ENCODE measurements at regions not wholly inside any gene's neighbourhood (a gene's known extent, or its start where the extent isn't known, plus 50 kb on each side); places are given as distances from the start of the nearest gene placed in this dataset.

DNA sequence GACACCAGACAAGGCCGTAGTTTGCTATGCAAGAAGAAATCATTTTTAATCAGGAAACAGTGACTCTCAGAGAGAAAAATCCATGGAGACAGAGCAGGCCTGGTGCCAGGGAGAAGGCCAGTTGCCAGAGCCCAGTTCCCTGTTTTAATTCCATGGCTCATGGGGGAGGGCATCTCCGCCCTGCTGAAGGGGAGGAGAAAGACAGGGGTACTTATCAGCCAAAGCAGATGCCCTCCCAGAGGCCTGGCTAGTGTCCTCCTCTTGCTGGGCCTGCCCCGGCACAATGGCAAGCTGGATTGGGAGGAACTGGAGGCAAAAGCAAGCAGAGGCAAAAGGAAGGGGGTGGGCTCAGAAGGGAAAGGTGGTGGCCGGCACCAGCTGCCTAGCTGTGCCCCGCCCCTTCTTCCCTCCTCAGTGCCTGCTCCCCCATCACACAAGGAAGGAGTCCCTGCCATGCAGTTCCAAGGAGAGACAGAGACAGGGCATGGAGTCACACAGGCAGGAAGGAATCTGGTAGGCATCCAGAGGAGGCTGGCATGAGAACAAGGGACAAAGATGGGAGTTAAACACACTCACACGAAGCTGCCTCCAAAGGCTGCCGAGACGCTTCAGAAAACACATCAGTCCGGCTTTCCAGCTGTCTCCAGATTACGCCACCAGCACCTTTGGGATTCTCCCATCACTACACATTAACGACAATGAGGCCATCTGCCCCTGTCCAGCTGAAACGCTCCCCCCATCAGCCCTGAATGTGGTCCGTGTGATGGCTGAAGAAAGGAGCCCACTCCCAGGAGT, 591.8 kb downstream of the BUD13 start:
- no peak for DNase-seq
- Mint-ChIP-seq H3K4me3 (no peak overlapping the region), H3K36me3 (ENCODE audit: low read depth) (no peaks in the 10 kb centered on the region), H3K27me3 (no peaks in the 10 kb centered on the region), H3K27ac (no peak overlapping the region), H3K4me1 (ENCODE audit: low read depth) (no peaks in the 10 kb centered on the region), H3K9me3 (no peaks in the 10 kb centered on the region)

GRCh38 chr11:116179401-116179800, 593.4 kb downstream of the BUD13 start:
- Mint-ChIP-seq H3K36me3 (ENCODE audit: low read depth) (no peaks in the 10 kb centered on the region), H3K9me3 (no peaks in the 10 kb centered on the region), H3K27ac (no peak overlapping the region), H3K4me3 (no peak overlapping the region), H3K27me3 (no peaks in the 10 kb centered on the region), H3K4me1 (ENCODE audit: low read depth) (no peaks in the 10 kb centered on the region)
- DNase-seq = no peak

DNA sequence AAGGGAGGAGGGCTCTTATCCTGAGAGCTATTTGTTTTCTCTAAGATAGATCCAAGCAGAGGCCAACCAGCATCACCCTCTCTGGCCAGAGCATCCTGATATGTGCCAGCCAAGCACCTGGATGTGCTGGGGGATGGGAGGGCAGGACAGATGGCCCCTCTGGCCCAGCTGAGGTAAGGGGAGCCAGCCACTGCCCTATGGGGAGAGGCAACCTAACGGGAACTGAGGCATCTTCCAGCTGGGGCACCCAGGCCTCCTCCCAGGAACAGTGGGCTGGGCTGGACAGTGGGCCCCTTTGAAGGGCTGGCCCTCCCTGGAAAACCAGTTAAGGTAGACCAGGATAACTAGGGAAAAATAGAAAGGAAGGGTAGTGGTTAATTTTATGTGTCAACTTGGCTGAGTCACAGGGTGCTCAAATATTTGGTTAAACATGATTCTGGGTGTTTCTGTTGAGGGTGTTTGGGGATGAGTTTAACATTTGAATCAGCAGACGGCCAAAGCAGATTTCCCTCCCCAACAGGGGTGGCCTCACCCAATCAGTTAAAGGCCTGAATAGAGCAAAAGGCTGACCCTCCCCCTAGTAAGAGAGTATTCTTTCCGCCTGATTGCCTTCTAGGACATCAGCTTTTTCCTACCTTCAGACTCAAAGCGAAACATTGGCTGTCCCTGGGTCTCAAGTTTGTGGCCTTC, 595.1 kb downstream of the BUD13 start:
- Mint-ChIP-seq H3K27ac (no peak overlapping the region), H3K27me3 (peaks cover 5% of the 10 kb centered on the region), H3K4me3 (no peak overlapping the region), H3K9me3 (no peaks in the 10 kb centered on the region), H3K4me1 (ENCODE audit: low read depth) (no peaks in the 10 kb centered on the region), H3K36me3 (ENCODE audit: low read depth) (no peaks in the 10 kb centered on the region)
- no peak for DNase-seq

GRCh38 chr11:116176484-116177005, 596.2 kb downstream of the BUD13 start:
- Mint-ChIP-seq H3K27ac (no peak overlapping the region), H3K36me3 (ENCODE audit: low read depth) (no peaks in the 10 kb centered on the region), H3K27me3 (peaks cover 5% of the 10 kb centered on the region), H3K9me3 (no peaks in the 10 kb centered on the region), H3K4me3 (no peak overlapping the region), H3K4me1 (ENCODE audit: low read depth) (no peaks in the 10 kb centered on the region)
- DNase-seq = no peak

DNA sequence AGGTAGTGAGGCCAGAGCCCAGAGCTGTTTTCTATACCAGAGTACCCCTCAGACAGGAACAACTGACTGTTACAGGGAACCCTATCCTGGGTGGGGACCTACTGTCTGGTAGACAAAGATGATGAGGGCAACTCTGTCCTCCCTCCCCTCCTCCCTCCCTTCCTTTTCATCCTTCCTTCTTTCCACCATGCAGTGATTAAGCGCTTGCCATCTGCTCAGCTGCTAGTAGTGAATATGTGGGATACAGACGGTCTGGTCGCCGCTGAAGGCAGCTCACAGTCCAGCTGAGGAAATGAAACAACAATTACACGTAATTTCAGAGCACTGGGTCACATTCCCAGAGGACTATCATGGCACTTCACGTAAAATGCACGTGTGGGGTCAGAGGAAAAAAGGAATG, 597.1 kb downstream of the BUD13 start:
- no peak overlapping the region for H3K27ac Mint-ChIP-seq
- H3K4me3 Mint-ChIP-seq = no peak overlapping the region
- H3K9me3 Mint-ChIP-seq = no peaks in the 10 kb centered on the region
- H3K27me3 Mint-ChIP-seq = peaks cover 5% of the 10 kb centered on the region
- H3K4me1 Mint-ChIP-seq (ENCODE audit: low read depth) = no peaks in the 10 kb centered on the region
- no peaks in the 10 kb centered on the region for H3K36me3 Mint-ChIP-seq (ENCODE audit: low read depth)
- DNase-seq = no peak

DNA sequence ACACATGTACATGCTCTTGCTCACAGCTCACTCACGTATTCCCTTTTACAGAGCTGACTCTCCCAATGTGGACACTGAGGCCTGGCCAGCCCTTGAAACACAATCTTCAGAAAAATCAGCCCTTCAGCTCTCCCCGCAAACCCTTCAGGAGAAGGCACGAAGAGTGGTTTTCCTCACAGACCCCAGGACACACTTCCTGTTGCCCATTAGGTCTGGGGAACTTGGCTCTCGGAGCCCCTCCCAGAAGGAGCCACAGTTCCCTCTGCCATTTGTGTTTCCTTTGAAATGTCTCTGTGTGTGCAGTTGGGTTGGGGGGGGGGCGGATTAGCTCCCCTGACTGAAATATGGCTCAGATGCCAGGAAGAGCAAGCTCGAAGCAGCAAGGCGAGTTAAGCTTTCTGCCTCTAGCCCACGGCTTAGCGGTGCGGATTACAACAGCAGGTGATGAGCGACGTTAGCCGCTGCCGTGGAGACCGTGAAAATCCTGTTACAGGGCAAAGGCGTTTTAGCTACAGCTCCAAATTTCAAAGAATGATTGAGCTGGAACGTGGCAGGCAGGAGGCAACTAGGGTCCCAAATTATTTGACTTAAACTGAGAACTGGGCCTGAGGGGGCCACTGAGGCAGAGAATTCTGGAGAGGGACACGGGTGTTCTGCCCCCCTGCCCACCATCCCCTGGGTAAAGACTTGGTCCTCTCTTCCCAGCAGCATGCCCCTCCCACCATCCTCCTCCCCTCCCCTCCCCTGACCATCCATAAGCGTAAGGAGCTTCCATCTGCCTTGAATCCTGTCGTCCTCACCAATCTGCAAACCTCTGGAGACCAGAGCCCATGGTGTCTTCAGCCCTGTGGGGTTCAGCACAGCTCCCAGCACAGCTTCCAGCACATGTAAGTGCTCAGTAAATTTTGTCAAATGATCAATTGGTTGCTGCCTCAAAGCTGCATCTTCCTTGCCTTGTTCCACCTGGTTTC, 598.6 kb downstream of the BUD13 start:
- Mint-ChIP-seq H3K9me3 (no peaks in the 10 kb centered on the region), H3K36me3 (ENCODE audit: low read depth) (no peaks in the 10 kb centered on the region), H3K4me3 (no peak overlapping the region), H3K4me1 (ENCODE audit: low read depth) (no peaks in the 10 kb centered on the region), H3K27ac (no peak overlapping the region), H3K27me3 (peaks cover 5% of the 10 kb centered on the region)
- no peak for DNase-seq

DNA sequence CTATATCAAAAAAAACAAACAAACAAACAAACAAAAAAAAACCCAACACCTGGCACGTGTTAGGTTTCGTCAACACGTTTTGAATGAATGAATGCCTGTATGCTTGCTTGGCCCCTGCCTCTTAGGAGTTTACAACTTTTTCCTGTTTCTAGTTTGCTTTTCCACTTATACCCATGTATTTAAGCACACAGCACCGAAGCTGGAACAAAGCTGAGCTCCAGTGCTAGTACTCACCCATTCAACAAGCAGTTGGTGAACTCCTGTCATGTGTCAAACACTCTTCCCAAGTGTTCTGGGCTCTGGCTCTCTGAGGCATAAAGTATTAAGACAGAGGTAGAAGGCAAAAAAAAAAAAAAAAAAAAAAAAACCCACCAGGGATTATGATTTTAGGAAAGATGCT, 599.3 kb downstream of the BUD13 start:
- Mint-ChIP-seq H3K27ac (no peak overlapping the region), H3K9me3 (no peaks in the 10 kb centered on the region), H3K4me3 (no peak overlapping the region), H3K27me3 (peaks cover 5% of the 10 kb centered on the region), H3K36me3 (ENCODE audit: low read depth) (no peaks in the 10 kb centered on the region), H3K4me1 (ENCODE audit: low read depth) (no peaks in the 10 kb centered on the region)
- DNase-seq = no peak

DNA sequence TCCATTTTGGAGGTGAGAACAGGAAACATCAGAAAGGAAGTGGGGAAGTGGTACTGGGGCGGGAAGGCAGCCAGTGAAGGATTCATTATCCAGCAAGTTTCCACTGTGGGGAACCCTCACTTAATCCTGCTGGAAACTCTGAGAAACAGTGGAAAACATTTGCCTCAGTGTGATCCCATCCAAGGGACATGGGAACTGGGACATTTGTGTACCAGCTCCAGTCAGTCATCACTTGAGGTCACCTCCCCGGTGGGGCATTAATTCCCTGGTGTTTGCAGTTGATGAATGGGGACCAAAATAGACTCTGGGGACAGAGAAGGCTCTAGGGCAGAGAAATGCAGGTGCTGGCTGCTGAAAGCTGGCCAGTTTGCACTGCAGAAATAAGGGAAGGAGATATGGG, 599.9 kb downstream of the BUD13 start:
- H3K27me3 Mint-ChIP-seq = peaks cover 8% of the 10 kb centered on the region
- DNase-seq = no peak
- H3K36me3 Mint-ChIP-seq (ENCODE audit: low read depth) = no peaks in the 10 kb centered on the region
- no peak overlapping the region for H3K4me3 Mint-ChIP-seq
- no peaks in the 10 kb centered on the region for H3K4me1 Mint-ChIP-seq (ENCODE audit: low read depth)
- no peak overlapping the region for H3K27ac Mint-ChIP-seq
- no peaks in the 10 kb centered on the region for H3K9me3 Mint-ChIP-seq

DNA sequence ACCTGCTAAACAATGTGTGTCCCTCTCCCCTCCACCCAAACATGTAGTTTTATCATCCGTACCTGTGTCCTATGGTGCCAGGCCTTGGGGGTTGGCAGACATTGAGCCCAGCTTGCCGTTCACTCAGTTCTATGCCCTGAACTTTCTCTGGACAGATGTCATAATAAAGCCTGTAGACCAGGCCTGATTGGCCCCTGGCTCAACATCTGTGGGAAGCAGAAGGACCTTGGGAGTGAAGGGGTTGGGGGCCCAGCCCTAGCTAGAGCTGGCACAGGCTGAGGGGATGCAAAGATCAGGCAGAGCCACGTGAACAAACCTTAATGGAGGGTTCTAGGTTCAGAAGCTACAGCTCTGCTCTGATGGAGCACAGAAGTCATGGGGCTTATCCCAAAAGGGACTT, 600.6 kb downstream of the BUD13 start:
- no peak overlapping the region for H3K4me3 Mint-ChIP-seq
- H3K27ac Mint-ChIP-seq = no peak overlapping the region
- no peaks in the 10 kb centered on the region for H3K4me1 Mint-ChIP-seq (ENCODE audit: low read depth)
- no peaks in the 10 kb centered on the region for H3K36me3 Mint-ChIP-seq (ENCODE audit: low read depth)
- H3K27me3 Mint-ChIP-seq = peaks cover 8% of the 10 kb centered on the region
- H3K9me3 Mint-ChIP-seq = no peaks in the 10 kb centered on the region
- DNase-seq = no peak

GRCh38 chr11:116171271-116172140, 601.3 kb downstream of the BUD13 start:
- Mint-ChIP-seq H3K4me1 (ENCODE audit: low read depth) (no peaks in the 10 kb centered on the region), H3K27me3 (peaks cover 8% of the 10 kb centered on the region), H3K4me3 (no peak overlapping the region), H3K36me3 (ENCODE audit: low read depth) (no peaks in the 10 kb centered on the region), H3K9me3 (no peaks in the 10 kb centered on the region), H3K27ac (no peak overlapping the region)
- DNase-seq = no peak

GRCh38 chr11:116170526-116171120, 602.2 kb downstream of the BUD13 start:
- no peak overlapping the region for H3K27ac Mint-ChIP-seq
- no peak for DNase-seq
- no peak overlapping the region for H3K4me3 Mint-ChIP-seq
- no peaks in the 10 kb centered on the region for H3K4me1 Mint-ChIP-seq (ENCODE audit: low read depth)
- peaks cover 8% of the 10 kb centered on the region for H3K27me3 Mint-ChIP-seq
- no peaks in the 10 kb centered on the region for H3K9me3 Mint-ChIP-seq
- H3K36me3 Mint-ChIP-seq (ENCODE audit: low read depth) = no peaks in the 10 kb centered on the region

DNA sequence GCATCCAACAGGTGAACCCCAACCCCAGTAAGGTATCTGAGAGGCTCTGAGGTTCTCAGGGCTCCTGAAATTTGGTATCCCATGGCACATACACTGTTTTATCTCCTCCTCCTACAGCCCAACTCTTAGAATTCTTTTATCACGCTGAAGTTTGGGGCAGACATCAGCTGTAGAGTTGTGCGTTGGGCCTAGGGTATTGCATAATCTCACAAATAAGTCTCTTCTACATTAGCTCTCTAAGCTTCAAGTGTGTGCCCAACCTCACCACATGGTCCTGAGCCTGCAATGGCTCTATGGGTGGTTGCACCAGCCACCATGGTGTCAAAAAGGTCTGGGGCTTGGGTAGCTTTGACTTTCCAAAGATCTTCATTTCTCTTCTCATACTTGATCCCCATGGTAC, 603.0 kb downstream of the BUD13 start:
- DNase-seq = no peak
- Mint-ChIP-seq H3K4me1 (ENCODE audit: low read depth) (no peaks in the 10 kb centered on the region), H3K27me3 (peaks cover 11% of the 10 kb centered on the region), H3K9me3 (no peaks in the 10 kb centered on the region), H3K4me3 (no peak overlapping the region), H3K36me3 (ENCODE audit: low read depth) (no peaks in the 10 kb centered on the region), H3K27ac (no peak overlapping the region)

- H3K36me3 Mint-ChIP-seq (ENCODE audit: low read depth) = no peaks in the 10 kb centered on the region
- H3K9me3 Mint-ChIP-seq = no peaks in the 10 kb centered on the region
Measured at GRCh38 chr11:116168459-116168787, 604.4 kb downstream of the BUD13 start.

More at GRCh38 chr11:116168459-116168787, 604.4 kb downstream of the BUD13 start:
- peaks cover 6% of the 10 kb centered on the region for H3K27me3 Mint-ChIP-seq
- no peaks in the 10 kb centered on the region for H3K4me1 Mint-ChIP-seq (ENCODE audit: low read depth)
- no peak overlapping the region for H3K4me3 Mint-ChIP-seq
- H3K27ac Mint-ChIP-seq = no peak overlapping the region
- DNase-seq = no peak

Data from activated T-cell treated with anti-CD3 and anti-CD28 coated beads, Interleukin-2, amount 50 U/mL, for 24 hours (primary cell).